ENCODE measurements at regions not wholly inside any gene's neighbourhood (a gene's known extent, or its start where the extent isn't known, plus 50 kb on each side); places are given as distances from the start of the nearest gene placed in this dataset.

DNA sequence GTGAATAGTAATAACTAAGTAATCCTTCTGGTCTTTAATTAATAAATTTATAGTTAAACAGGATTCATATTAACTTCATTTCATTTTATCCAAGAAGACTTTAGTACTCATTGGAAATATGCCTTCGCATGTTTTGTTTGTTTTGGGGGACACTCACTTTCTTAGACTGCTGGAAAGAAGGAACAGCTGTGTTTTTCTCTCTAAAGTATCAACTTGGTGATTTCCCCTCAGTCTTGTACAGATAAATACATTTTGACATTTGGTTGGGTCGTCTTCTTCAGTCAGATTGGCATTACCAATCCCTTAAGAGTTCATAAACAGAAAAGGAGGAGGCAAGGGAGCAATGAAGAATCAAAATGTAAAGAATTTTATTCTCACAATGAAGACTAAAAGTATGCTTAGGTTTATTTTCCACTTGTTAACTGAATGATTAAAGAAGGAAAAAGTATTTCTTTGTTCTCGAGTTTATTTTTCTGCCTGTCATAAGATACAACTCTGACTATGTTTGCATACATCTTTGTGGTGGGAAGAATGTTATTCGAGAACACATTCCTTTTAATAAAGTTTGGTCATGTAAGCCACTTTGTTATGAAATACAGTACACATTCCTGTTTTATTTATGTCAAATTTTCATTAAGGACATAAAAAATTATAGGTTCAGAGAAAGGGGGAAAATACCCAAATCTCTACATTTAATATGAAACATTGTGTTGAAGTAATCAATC lies 140.2 kb downstream of the GMNC start:
- no peak for TF ChIP-seq EZH2phosphoT487 (IDR thresholded peaks at IDR 0.05; ENCODE audit: borderline replicate concordance, low read depth, low read length)
- TF ChIP-seq, protein P1, sequence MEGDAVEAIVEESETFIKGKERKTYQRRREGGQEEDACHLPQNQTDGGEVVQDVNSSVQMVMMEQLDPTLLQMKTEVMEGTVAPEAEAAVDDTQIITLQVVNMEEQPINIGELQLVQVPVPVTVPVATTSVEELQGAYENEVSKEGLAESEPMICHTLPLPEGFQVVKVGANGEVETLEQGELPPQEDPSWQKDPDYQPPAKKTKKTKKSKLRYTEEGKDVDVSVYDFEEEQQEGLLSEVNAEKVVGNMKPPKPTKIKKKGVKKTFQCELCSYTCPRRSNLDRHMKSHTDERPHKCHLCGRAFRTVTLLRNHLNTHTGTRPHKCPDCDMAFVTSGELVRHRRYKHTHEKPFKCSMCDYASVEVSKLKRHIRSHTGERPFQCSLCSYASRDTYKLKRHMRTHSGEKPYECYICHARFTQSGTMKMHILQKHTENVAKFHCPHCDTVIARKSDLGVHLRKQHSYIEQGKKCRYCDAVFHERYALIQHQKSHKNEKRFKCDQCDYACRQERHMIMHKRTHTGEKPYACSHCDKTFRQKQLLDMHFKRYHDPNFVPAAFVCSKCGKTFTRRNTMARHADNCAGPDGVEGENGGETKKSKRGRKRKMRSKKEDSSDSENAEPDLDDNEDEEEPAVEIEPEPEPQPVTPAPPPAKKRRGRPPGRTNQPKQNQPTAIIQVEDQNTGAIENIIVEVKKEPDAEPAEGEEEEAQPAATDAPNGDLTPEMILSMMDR (conservative IDR thresholded peaks at IDR 0.05; ENCODE audit: low read length), result no peak

Measured in OCI-LY7 (cell line).